ENCODE measurements at regions not wholly inside any gene's neighbourhood (a gene's known extent, or its start where the extent isn't known, plus 50 kb on each side); places are given as distances from the start of the nearest gene placed in this dataset.

DNA sequence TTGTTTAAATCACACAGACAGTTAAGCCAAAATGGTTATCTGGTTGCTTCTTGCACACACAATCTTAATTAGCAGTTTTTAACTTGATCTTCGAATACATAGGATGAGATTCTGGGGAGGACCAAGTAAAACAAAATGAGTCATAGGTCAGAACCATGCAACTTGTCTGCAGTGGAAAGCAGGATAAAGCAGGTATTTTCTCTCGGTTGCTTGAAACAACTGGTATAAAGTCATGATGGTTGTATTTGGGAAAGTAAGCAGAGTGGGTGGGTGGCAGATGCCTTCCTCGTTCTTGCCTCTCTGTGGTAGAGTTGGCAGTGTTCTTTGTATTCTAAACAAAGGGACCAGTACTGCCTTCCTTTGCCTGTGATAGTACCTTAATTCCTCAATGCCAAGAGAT is 167.0 kb downstream of the COG6 start:
- Histone ChIP-seq H3K4me2 (ENCODE audit: low read length) (no peak overlapping the region), H3K9me2 (ENCODE audit: low read depth, low read length) (no peaks in the 10 kb centered on the region), H3K27me3 (ENCODE audit: insufficient read depth, low read length) (no peaks in the 10 kb centered on the region), H3K9ac (ENCODE audit: low read length) (no peak overlapping the region), H3K4me3 (ENCODE audit: low read depth, low read length, poor library complexity, severe bottlenecking) (no peak overlapping the region), H4K20me1 (ENCODE audit: insufficient read depth, low read length) (no peaks in the 10 kb centered on the region), H3K27ac (ENCODE audit: low read depth, low read length, poor library complexity, severe bottlenecking) (no peak overlapping the region), H2AFZ (ENCODE audit: low read length) (no peak overlapping the region), H3K79me2 (ENCODE audit: insufficient read depth, low read length) (no peaks in the 10 kb centered on the region), H3K4me1 (ENCODE audit: insufficient read depth, low read length, severe bottlenecking) (peaks cover 19% of the 10 kb centered on the region), H3F3A (ENCODE audit: insufficient read depth, low read length) (no peaks in the 10 kb centered on the region), H3K9me3 (ENCODE audit: low read length) (no peaks in the 10 kb centered on the region), H3K36me3 (ENCODE audit: insufficient read depth, low read length) (no peaks in the 10 kb centered on the region)
- TF ChIP-seq, protein P1, sequence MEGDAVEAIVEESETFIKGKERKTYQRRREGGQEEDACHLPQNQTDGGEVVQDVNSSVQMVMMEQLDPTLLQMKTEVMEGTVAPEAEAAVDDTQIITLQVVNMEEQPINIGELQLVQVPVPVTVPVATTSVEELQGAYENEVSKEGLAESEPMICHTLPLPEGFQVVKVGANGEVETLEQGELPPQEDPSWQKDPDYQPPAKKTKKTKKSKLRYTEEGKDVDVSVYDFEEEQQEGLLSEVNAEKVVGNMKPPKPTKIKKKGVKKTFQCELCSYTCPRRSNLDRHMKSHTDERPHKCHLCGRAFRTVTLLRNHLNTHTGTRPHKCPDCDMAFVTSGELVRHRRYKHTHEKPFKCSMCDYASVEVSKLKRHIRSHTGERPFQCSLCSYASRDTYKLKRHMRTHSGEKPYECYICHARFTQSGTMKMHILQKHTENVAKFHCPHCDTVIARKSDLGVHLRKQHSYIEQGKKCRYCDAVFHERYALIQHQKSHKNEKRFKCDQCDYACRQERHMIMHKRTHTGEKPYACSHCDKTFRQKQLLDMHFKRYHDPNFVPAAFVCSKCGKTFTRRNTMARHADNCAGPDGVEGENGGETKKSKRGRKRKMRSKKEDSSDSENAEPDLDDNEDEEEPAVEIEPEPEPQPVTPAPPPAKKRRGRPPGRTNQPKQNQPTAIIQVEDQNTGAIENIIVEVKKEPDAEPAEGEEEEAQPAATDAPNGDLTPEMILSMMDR (IDR thresholded peaks at IDR 0.05; ENCODE audit: low read length): no peak
- TF ChIP-seq EZH2 (IDR thresholded peaks at IDR 0.05; ENCODE audit: borderline replicate concordance, low read length): no peak

DNA sequence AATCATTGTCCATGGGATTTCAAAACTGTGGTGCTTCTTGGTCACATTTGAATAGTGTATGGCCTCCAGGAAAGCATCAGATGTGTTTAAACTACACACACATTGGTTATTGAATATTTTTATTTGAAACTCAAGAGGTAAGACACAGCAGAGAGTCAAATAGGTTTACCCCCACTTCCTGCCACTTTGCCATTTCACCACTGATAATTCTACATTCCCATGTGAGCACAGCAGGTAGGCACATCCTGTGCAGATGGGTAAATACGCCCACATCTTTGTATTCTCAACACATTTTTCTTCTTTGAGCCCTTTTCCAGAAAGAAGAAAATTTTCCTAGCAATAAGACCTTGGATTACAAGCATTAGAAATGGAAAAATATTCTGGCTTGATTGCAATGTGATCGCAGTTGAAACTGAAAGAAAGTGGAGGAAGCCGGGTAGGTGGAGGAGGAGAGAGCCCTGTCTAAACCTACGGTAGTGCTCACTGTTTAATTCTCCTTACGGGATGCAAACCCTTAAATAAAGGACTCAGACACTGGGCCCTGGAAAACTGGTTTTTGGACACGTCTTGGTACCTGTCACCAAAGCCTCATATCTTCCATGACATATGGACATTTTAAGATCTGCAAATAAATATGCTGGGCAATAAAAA is 167.7 kb downstream of the COG6 start:
- TF ChIP-seq EZH2 (IDR thresholded peaks at IDR 0.05; ENCODE audit: borderline replicate concordance, low read length): no peak
- TF ChIP-seq, protein P1 (IDR thresholded peaks at IDR 0.05; ENCODE audit: low read length): no peak

DNA sequence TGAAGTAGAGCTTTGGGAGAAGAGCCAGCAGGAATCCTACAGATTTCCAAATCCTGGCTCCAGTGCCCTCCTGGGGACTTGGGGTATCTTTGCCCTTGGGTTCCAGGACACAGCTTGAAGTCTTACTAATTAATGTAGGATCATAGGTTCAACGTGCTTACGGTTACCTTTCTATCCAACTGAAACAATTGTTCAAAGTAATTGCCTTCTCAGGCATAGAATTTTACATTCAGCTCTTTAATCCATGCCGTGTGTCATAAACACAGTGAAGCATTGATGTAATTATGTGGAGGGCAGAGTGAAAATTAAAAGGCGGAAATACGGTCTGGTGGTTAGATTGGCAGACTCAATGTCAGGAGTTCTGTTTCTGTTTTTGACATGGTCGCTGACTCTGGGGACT is 170.4 kb downstream of the COG6 start:
- TF ChIP-seq, protein P1 (IDR thresholded peaks at IDR 0.05; ENCODE audit: low read length): no peak
- no peak for TF ChIP-seq EZH2 (IDR thresholded peaks at IDR 0.05; ENCODE audit: borderline replicate concordance, low read length)
- Histone ChIP-seq H3K4me3 (ENCODE audit: low read depth, low read length, poor library complexity, severe bottlenecking) (peak overlapping the region; percentile 43), H3K9me2 (ENCODE audit: low read depth, low read length) (no peaks in the 10 kb centered on the region), H3K27ac (ENCODE audit: low read depth, low read length, poor library complexity, severe bottlenecking) (peak overlapping the region; percentile 73), H3F3A (ENCODE audit: insufficient read depth, low read length) (no peaks in the 10 kb centered on the region), H3K9me3 (ENCODE audit: low read length) (no peaks in the 10 kb centered on the region; the same call in 1 of the 2 replicates), H4K20me1 (ENCODE audit: insufficient read depth, low read length) (no peaks in the 10 kb centered on the region), H3K4me2 (ENCODE audit: low read length) (peak overlapping the region; percentile 70), H3K4me1 (ENCODE audit: insufficient read depth, low read length, severe bottlenecking) (peaks cover 19% of the 10 kb centered on the region), H3K79me2 (ENCODE audit: insufficient read depth, low read length) (no peaks in the 10 kb centered on the region), H3K9ac (ENCODE audit: low read length) (peak overlapping the region; percentile 38), H3K36me3 (ENCODE audit: insufficient read depth, low read length) (no peaks in the 10 kb centered on the region), H3K27me3 (ENCODE audit: insufficient read depth, low read length) (no peaks in the 10 kb centered on the region; the same call in 1 of the 2 replicates), H2AFZ (ENCODE audit: low read length) (peak overlapping the region; percentile 98)

More for the DNA sequence above, 167.7 kb downstream of the COG6 start:
- H3K4me2 ChIP-seq (ENCODE audit: low read length): no peak overlapping the region
- H2AFZ ChIP-seq (ENCODE audit: low read length): no peak overlapping the region; the same call in 1 of the 2 replicates
- H3F3A ChIP-seq (ENCODE audit: insufficient read depth, low read length): no peaks in the 10 kb centered on the region
- no peaks in the 10 kb centered on the region for H3K36me3 ChIP-seq (ENCODE audit: insufficient read depth, low read length)
- no peak overlapping the region for H3K4me3 ChIP-seq (ENCODE audit: low read depth, low read length, poor library complexity, severe bottlenecking)
- H3K4me1 ChIP-seq (ENCODE audit: insufficient read depth, low read length, severe bottlenecking): peaks cover 19% of the 10 kb centered on the region
- no peak overlapping the region for H3K9ac ChIP-seq (ENCODE audit: low read length)
- no peaks in the 10 kb centered on the region for H3K9me2 ChIP-seq (ENCODE audit: low read depth, low read length)
- H4K20me1 ChIP-seq (ENCODE audit: insufficient read depth, low read length): no peaks in the 10 kb centered on the region
- no peak overlapping the region for H3K27ac ChIP-seq (ENCODE audit: low read depth, low read length, poor library complexity, severe bottlenecking)
- no peaks in the 10 kb centered on the region for H3K9me3 ChIP-seq (ENCODE audit: low read length)
- H3K27me3 ChIP-seq (ENCODE audit: insufficient read depth, low read length): no peaks in the 10 kb centered on the region
- H3K79me2 ChIP-seq (ENCODE audit: insufficient read depth, low read length): no peaks in the 10 kb centered on the region
